ENCODE measurements at regions not wholly inside any gene's neighbourhood (a gene's known extent, or its start where the extent isn't known, plus 50 kb on each side); places are given as distances from the start of the nearest gene placed in this dataset.
"Not testable (repeated sequence)": the region's sequence is repeated elsewhere in the genome, so short reads cannot be mapped to it uniquely, and the experiment has no call there.

- not testable (repeated sequence) for DNase-seq (ENCODE audit: low read depth)
Measured at GRCh38 chr6:120930500-120930899, 403.8 kb downstream of the TBC1D32 start.

GRCh38 chr6:120924214-120924613 lies 410.1 kb downstream of the TBC1D32 start:
- DNase-seq (ENCODE audit: low read depth), result no peak

- no peak for DNase-seq (ENCODE audit: low read depth)
Measured at GRCh38 chr6:120918137-120918536, 416.1 kb downstream of the TBC1D32 start.

- no peak for DNase-seq (ENCODE audit: low read depth)
Measured at GRCh38 chr6:120916844-120917243, 417.4 kb downstream of the TBC1D32 start.

- no peak for DNase-seq (ENCODE audit: low read depth)
Measured at GRCh38 chr6:120913486-120913885, 420.8 kb downstream of the TBC1D32 start.

GRCh38 chr6:120908767-120909166 lies 425.5 kb downstream of the TBC1D32 start:
- no peak for DNase-seq (ENCODE audit: low read depth)

GRCh38 chr6:120903836-120904235 lies 430.4 kb downstream of the TBC1D32 start:
- DNase-seq (ENCODE audit: low read depth), result no peak

- DNase-seq (ENCODE audit: low read depth), result no peak
Measured at GRCh38 chr6:120899932-120900331, 434.3 kb downstream of the TBC1D32 start.

GRCh38 chr6:120894077-120894476 lies 440.2 kb downstream of the TBC1D32 start:
- no peak for DNase-seq (ENCODE audit: low read depth)

GRCh38 chr6:120876931-120877330 lies 457.3 kb downstream of the TBC1D32 start:
- no peak for DNase-seq (ENCODE audit: low read depth)

GRCh38 chr6:120876424-120876823 lies 457.9 kb downstream of the TBC1D32 start:
- DNase-seq (ENCODE audit: low read depth), result no peak

- DNase-seq (ENCODE audit: low read depth), result no peak
Measured at GRCh38 chr6:120875900-120876299, 458.4 kb downstream of the TBC1D32 start.

- DNase-seq (ENCODE audit: low read depth), result no peak
Measured at GRCh38 chr6:120874422-120874821, 459.9 kb downstream of the TBC1D32 start.

- no peak for DNase-seq (ENCODE audit: low read depth)
Measured at GRCh38 chr6:120873125-120873865, 461.0 kb downstream of the TBC1D32 start.

GRCh38 chr6:120872262-120872578 lies 462.1 kb downstream of the TBC1D32 start:
- DNase-seq (ENCODE audit: low read depth), result no peak

GRCh38 chr6:120871416-120872261 lies 462.6 kb downstream of the TBC1D32 start:
- DNase-seq (ENCODE audit: low read depth), result no peak

- no peak for DNase-seq (ENCODE audit: low read depth)
Measured at GRCh38 chr6:120869397-120869796, 464.9 kb downstream of the TBC1D32 start.

- no peak for DNase-seq (ENCODE audit: low read depth)
Measured at GRCh38 chr6:120857422-120857821, 476.9 kb downstream of the TBC1D32 start.

- DNase-seq (ENCODE audit: low read depth), result no peak
Measured at GRCh38 chr6:120854583-120854982, 479.7 kb downstream of the TBC1D32 start.

GRCh38 chr6:120853489-120853888 lies 480.8 kb downstream of the TBC1D32 start:
- DNase-seq (ENCODE audit: low read depth), result no peak

GRCh38 chr6:120852293-120852849 lies 481.9 kb downstream of the TBC1D32 start:
- no peak for DNase-seq (ENCODE audit: low read depth)

GRCh38 chr6:120826253-120826652 lies 508.0 kb downstream of the TBC1D32 start:
- DNase-seq (ENCODE audit: low read depth), result peak; percentile 11

- DNase-seq (ENCODE audit: low read depth), result no peak
Measured at GRCh38 chr6:120816794-120817193, 517.5 kb downstream of the TBC1D32 start.
